IPS DF 4.7 (cell line): ENCODE measurements at regions not wholly inside any gene's neighbourhood (a gene's known extent, or its start where the extent isn't known, plus 50 kb on each side); places are given as distances from the start of the nearest gene placed in this dataset.

Experiments
- DNase-seq: peaks from one replicate; pipeline ENCODE4 v3.0.0-alpha.2; 2013; ENCODE audit warnings: low spot score; ENCODE audit errors: extremely low read depth

DNA sequence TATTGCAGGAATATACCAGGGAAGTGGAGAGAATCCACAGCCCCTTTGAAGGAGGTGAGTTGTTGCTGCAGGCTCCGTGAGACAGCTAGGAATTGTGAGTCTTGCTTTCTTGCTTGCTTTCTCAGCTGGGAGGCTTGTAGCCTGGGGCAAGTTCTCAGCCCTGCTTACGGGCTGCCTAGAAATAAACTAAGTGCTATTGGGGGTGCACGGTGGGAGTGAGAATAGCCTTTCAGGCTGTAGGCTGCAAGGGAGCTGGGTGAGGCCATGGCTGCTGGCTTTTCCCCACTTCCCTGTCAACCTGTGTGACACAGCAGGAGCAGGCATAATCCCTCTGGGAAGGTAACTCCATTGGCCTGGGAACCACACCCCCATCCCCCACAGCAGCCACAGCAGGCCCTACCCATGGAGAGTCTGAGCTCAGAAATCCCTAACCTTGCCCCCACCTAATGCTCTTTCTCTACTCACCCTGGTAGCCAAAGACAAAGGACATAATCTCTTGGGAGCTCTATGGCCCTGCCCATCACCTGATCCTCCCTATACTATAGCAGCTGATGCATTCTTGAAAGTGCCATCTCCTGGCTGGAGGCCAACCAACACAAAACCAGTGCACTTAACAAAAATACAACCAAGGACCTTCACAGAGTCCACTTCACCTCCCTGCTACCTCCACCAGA lies 113.0 kb downstream of the MMRN1 start:
- DNase-seq = no peak

GRCh38 chr4:90012918-90013317 lies 114.3 kb upstream of the CCSER1 start:
- no peak for DNase-seq

DNA sequence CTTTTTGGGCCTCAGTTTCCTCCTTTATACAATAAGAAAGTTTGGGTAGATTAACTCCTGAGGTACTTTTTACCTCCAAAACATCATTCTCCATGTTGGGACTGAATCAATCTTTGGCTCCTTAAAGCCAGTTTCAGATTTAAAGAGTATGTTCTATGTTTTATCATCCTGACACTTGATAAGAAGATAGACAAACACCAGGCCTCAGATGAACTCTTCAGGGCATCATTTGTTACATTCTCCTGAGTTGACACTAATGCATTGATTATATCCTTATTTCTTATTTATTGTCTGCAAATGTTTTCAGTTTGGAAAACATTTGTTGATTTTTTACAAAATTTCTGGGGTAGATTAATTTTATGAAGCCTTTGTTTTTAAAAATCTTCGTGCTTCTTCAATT lies 102.7 kb upstream of the CCSER1 start:
- DNase-seq = no peak

DNA sequence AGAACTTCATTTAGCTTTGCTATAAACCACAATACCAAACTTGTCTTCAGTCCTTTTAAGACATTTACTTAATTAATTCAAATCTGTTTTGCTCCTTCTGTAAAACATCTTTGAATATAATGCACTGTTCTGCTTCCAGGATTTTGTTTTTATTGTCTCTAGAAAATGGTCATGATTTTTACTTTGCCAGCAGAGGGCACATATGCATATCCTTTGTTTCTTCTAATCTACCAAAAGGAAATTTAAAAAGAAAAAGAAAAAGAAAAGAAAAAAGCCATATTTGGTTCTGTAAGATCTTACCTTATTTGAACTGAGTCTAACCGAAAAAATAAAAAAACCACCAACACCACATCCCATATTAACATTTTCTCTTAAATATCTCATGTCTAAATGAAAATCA lies 101.9 kb upstream of the CCSER1 start:
- DNase-seq = no peak

DNA sequence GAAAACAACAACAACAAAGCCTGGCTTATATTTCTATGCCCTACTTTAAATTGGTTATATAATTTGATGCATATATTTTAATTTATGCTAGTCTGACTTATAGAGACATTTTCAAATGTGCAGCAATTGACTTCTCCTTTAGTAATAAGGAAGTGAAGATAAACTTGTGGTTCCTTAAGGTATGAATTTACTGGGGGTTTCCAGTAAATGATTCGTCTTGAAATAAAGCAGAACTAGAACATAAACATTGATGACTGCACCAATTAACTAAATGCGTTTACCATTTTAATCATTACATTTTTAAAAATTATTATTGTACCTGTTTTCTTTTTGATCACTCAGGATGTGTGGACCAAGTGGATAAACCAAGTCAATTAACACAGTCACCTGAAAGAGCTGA lies 99.6 kb upstream of the CCSER1 start:
- no peak for DNase-seq

DNA sequence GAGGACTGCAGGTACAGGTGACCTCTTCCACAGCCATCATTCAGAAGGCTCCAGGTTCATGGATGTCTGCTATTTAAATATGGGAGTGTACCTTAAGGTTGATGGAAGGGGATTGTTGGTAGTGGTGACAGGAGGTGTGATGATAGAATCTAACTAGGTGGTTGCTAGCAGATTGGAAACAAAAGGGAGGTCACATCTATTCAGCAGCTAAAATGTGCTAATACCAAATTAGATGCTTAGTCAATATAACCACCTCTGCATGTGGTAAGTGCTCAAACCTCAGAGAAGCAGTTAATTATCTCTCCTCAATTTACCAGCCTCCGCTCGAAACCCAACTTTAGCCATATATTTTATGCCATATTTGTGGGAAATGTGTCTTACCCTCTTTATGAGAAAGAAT lies 98.7 kb upstream of the CCSER1 start:
- no peak for DNase-seq

DNA sequence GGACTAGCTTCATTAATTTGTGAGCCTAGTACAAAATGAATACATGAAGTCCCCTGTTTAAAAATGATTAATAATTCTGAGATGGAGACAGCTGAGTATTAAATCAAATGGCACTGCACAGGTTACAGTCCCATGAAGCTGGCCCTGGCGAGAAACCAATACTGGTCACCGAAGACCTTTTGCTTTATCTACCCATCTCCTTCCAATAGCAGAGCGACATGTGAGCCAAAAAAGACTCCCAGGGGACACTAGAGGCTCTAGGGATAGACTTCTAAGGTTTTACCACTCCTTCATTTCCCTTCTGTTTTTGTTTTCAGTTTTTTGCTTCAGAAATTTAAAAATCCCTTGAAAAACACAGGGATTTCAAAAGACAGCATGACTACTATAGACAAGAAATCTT lies 97.0 kb upstream of the CCSER1 start:
- DNase-seq = no peak

- peak; percentile 16 for DNase-seq
Measured at GRCh38 chr4:90030953-90031352, 96.2 kb upstream of the CCSER1 start.

DNA sequence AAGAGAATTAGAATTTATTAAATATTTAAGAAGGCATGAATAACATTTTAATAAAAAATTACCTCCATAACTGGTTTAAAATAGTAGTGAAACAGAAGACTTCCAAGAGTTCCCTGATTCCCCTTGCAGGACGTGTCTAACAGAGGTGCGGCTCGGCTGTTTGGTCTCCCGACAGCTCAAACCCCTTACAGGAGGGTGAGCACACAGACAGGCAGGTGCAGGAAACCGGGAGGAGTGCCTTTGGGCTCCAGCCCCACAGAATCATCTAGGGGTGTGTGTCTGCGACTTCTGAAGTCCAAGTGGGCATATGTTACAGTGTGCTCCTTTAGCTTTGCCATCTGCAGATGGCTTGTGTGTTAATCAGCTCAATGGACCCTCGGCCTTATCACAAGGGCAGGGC lies 88.1 kb upstream of the CCSER1 start:
- DNase-seq = no peak

DNA sequence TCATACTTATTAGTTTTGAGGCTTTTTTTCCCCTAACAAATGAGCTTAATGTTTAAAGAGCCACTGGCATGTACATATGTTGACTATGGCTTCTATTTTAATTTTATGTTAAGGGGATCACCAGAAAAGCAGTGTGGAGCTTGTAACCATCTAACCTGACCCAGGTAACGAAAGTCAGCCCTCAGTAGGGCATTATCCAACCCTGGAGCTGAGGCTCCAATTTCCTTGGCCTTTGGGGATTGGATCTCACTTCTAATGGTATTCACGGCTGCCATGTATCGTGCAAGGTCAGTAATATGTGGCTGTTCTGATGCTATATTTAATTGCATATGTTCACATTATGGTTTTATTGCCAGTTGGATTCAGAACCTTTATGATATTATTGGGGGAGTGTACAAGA lies 75.2 kb upstream of the CCSER1 start:
- no peak for DNase-seq

- DNase-seq = no peak
Measured at GRCh38 chr4:90057091-90057490, 70.1 kb upstream of the CCSER1 start.

- DNase-seq = no peak
Measured at GRCh38 chr4:90060039-90060438, 67.2 kb upstream of the CCSER1 start.

GRCh38 chr4:90061881-90062280 lies 65.3 kb upstream of the CCSER1 start:
- no peak for DNase-seq

DNA sequence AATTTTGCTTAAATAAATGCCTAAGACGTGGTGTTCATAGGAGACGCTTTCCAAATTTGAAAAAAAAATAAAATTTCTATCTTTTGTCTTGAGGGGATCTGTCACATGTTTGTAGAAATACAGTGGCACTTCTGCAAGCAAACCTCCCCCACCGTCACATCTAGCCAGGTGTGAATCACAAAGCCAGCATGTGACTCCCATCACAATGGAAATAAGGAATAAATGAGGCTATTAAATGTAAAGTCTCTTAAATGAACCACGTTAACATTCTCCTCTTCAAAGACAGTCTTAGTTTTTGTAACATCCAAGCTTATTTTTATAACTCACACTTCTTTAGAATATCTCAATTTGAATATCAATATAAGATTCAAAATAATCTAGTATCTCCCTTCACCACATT lies 63.0 kb upstream of the CCSER1 start:
- no peak for DNase-seq

- DNase-seq = no peak
Measured at GRCh38 chr4:90069151-90069550, 58.0 kb upstream of the CCSER1 start.

DNA sequence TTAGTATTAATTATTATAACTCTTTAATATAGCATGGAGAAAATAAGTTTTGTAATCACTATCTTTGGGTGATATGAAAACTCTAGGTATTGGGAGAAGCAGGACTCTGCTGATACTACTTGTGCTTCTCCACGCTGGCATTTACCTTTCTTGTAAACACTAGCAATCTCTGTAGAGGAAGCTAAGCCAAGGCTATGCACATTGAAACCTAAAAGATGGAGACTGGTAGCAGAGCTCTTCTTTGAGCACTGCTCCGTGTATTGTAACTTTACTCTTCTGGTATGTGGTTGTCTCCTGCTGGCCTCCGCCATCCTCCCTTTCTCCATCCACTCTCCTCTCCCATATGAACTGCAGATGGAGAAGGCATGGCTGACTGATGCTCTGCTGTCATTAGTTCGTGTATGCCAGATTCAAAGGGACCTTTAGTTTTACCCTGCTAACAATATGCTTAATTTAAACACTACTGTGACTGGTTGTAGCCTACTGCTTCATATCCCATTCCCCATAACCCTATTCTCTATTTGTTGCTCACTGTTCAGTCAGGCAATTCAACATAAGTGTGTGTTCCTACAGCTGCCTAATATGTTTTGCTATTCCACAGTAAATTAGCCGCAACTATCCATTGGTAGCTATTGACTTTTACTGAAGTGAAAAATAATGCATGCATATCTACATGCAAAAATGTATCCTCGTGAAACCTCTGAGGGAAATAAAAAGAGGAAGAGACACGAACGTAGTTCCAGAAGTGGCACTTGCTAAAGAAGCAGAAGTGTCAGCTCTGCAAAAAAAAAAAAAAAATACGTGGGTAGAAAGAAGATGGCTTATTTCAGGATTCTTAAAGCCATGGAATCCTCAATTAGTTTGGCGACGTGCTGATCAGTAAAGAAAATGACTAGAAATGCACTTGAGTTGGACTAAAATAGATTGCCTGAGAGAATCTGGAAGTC lies 55.6 kb upstream of the CCSER1 start:
- no peak for DNase-seq

GRCh38 chr4:90074322-90074886 lies 52.8 kb upstream of the CCSER1 start:
- peak; percentile 16 for DNase-seq
